MM.1S (cell line): ENCODE measurements at regions not wholly inside any gene's neighbourhood (a gene's known extent, or its start where the extent isn't known, plus 50 kb on each side); places are given as distances from the start of the nearest gene placed in this dataset.

Experiments used
- CTCF ChIP-seq: fragments of 300-600 bp; sonication (generic); IDR thresholded peaks from 2 replicates; pipeline ENCODE4 v1.5.1; 2016; ENCODE audit warnings: antibody characterized with exemption, low read length, mixed read lengths
- EZH2phosphoT487 ChIP-seq: fragments of 300-600 bp; sonication (generic); IDR thresholded peaks from 2 replicates; pipeline ENCODE4 v1.6.1; 2018; ENCODE audit warnings: antibody characterized with exemption, low read length

DNA sequence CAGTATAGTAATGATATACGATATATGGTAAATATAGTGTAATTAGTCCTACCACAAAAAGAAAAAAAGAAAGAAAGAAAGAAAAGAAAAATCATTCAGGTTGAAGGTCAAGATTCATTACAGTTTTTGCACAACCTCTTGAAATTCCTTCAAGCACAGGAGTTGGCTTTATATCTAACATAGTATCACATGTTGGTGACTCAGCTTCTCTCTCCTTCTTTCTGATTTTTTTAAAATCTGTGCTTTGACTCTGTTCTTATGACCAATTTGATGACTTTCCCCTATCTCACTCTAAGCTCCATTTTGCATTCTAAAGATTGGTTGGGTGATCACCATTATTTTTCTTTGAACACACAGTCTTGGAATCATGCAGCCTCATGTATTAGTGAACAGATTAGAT, 148.2 kb upstream of the COL11A1 start:
- TF ChIP-seq CTCF (no peak), EZH2phosphoT487 (no peak)
